Fibroblast of villous mesenchyme (primary cell): ENCODE measurements at regions not wholly inside any gene's neighbourhood (a gene's known extent, or its start where the extent isn't known, plus 50 kb on each side); places are given as distances from the start of the nearest gene placed in this dataset.
"Not testable (repeated sequence)": the region's sequence is repeated elsewhere in the genome, so short reads cannot be mapped to it uniquely, and the experiment has no call there.

ENCODE experiments used
- DNase-seq: peaks from one replicate; pipeline ENCODE4 v3.0.0-alpha.2; 2010; ENCODE audit warnings: low read depth
- H3K4me3 ChIP-seq: 2 replicates; pipeline ENCODE4 v1.5.1; 2011; ENCODE audit warnings: low read depth, mild to moderate bottlenecking, low read length
- CTCF ChIP-seq: IDR thresholded peaks from 2 replicates; pipeline ENCODE4 v1.5.1; 2012; ENCODE audit warnings: low read depth, mild to moderate bottlenecking, low read length; ENCODE audit not compliant: insufficient read depth

GRCh38 chr2:121068851-121069250 lies 216.2 kb downstream of the TFCP2L1 start:
- no peak for DNase-seq
- no peak for TF ChIP-seq CTCF

GRCh38 chr2:121069434-121069969 lies 215.5 kb downstream of the TFCP2L1 start:
- no peak overlapping the region for H3K4me3 ChIP-seq
- no peak for TF ChIP-seq CTCF
- no peak for DNase-seq

More at GRCh38 chr2:121068851-121069250, 216.2 kb downstream of the TFCP2L1 start:
- no peak overlapping the region for H3K4me3 ChIP-seq

DNA sequence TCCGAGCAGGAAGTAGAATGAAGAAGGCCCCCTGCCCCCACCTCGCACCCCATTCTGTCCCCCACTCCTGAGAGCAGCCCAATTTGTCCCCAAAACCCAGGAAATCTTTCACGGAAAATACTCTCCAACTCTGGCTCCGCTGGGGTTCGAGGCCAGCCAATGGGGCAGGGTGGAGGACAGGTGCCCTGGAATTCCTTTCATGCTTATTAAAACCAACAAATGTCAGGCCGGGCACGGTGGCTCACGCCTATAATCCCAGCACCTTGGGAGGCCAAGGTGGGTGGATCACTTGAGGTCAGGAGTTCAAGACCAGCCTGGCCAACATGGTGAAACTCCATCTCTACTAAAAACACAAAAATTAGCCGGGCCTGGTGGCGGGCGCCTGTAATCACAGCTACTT lies 214.9 kb downstream of the TFCP2L1 start:
- not testable (repeated sequence) for DNase-seq, H3K4me3 ChIP-seq

GRCh38 chr2:121071034-121071504 lies 213.9 kb downstream of the TFCP2L1 start:
- DNase-seq, result peak; percentile 51
- H3K4me3 ChIP-seq, result no peak overlapping the region
- TF ChIP-seq CTCF, result peak; percentile 97

DNA sequence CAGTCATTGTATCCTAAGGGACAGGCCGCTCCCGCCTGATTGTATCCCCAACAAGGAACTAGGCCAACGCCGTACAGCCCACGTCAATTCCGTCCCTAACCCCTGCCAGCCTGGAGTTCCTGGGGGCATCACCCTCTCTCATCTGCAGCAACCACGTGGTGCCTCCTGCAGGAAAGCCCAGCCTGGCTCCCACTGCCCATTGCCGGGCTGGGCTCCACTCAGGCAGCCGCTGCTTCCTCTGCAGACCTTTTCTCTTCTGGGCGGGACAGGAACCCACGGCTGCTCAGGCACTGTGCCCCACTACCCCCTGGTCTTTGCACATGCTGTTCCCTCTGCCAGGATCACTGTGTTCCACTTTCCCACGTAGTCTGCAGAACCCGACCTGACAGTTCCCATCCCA lies 212.2 kb downstream of the TFCP2L1 start:
- H3K4me3 ChIP-seq, result no peak overlapping the region
- TF ChIP-seq CTCF, result no peak

DNA sequence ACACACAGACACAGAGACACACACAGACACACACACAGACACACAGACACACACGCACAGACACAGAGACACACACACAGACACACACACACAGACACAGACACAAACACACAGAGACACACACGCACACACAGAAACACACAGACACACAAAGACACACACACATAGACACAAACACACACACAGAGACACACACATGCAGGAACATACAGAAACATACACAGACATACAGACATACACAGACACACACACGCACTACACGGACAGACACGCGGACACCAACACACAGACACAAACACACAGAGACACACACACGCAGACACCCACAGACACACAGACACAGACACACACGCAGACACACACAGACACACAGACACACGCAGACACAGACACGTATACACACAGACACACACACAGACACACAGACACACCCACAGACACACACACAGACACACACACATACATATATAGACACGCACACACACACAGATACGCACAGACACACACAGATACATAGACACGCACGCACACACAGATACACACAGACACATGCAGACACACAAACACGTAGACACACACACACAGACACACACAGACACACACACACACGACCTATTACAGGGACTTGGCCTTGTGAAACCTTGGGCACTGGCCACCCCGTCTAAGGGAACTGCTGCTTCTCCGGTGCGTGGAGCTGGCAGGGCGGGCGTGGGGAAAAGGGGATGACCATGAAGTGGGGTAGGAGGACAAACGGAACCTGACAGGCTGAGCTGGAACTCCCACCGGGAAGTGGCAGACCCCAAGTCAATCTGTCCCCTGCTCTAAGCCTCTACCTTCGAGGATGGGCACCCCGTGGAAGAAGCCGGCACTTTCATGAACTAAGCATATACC lies 211.4 kb downstream of the TFCP2L1 start:
- no peak overlapping the region for H3K4me3 ChIP-seq
- no peak for TF ChIP-seq CTCF
- DNase-seq, result no peak

More for the DNA sequence above, 212.2 kb downstream of the TFCP2L1 start:
- DNase-seq, result no peak

DNA sequence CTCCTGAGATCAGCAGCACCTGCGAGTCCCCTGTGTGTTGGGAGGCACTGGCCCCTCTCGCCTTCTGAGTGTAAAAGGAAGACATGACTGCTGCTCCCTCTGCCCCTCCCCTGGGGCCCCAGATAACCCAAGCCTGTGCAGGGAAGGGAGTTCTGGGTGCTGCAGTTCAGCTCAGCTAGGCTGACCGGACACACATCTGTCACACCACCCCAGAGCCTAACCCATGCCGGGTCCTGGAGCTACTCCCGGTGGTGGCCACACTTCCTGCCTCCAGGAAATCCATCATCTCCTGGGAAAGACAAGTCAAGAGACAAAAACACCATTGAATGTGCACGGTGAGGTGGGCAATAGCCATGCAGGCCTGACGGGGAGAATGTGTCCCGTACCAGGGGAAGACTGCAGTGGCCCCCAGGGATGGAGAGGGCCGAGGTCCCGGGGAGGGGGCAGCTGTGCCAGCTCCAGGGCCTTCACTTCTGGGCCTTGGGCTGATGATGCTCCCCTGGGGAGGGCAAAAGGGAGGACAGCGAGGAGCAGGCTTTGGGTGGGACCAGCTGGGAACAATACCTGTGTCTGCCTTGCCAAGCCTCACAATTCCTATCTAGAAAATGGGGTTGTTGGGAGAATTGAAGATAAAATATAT lies 210.6 kb downstream of the TFCP2L1 start:
- TF ChIP-seq CTCF, result no peak
- DNase-seq, result no peak
- H3K4me3 ChIP-seq, result no peak overlapping the region
